ENCODE measurements at regions not wholly inside any gene's neighbourhood (a gene's known extent, or its start where the extent isn't known, plus 50 kb on each side); places are given as distances from the start of the nearest gene placed in this dataset.
A peak's percentile ranks its signal among the peaks of the same experiment; 100 is the strongest.

GRCh38 chr2:46837112-46837454, 78.5 kb downstream of the MCFD2 start:
- H3K4me1 ChIP-seq = peaks cover 0 to 15% (median 4%) of the 10 kb centered on the region in 4 donors
- no peak overlapping the region for H3K27ac ChIP-seq
- TF ChIP-seq POLR2AphosphoS5 (IDR thresholded peaks at IDR 0.05) (no peak), EP300 (IDR thresholded peaks at IDR 0.05) (no peak), CTCF (IDR thresholded peaks at IDR 0.05) (no peak), POLR2A (IDR thresholded peaks at IDR 0.05) (no peak)
- intact Hi-C loops (cut with DNase I; ENCODE audit: low total_unique reads) = no loop called here
- DNase-seq = no peak
- 90 to 96% (median 95%) methylated on average over 10 of the region's 10 CpGs for WGBS, 5 donors
- no peaks in the 10 kb centered on the region for H3K9me3 ChIP-seq
- no peaks in the 10 kb centered on the region for H3K36me3 ChIP-seq
- H3K27me3 ChIP-seq = no peaks in the 10 kb centered on the region
- no peak overlapping the region for H3K4me3 ChIP-seq

- intact Hi-C loops (cut with DNase I; ENCODE audit: low total_unique reads) = no loop called here
- DNase-seq = peak in 1 of 2 donors; percentile 34
- 46 to 61% (median 51%) methylated on average over 11 to 12 of the region's 12 CpGs for WGBS, 5 donors
- peaks cover 0 to 9% (median 3%) of the 10 kb centered on the region in 4 donors for H3K4me1 ChIP-seq
- no peak for TF ChIP-seq CTCF (IDR thresholded peaks at IDR 0.05)
- TF ChIP-seq EP300 (IDR thresholded peaks at IDR 0.05) = no peak
- TF ChIP-seq POLR2A (IDR thresholded peaks at IDR 0.05) = no peak
- TF ChIP-seq POLR2AphosphoS5 (IDR thresholded peaks at IDR 0.05) = no peak
- no peaks in the 10 kb centered on the region for H3K27me3 ChIP-seq
- no peaks in the 10 kb centered on the region for H3K9me3 ChIP-seq
- no peak overlapping the region for H3K27ac ChIP-seq
- no peaks in the 10 kb centered on the region for H3K36me3 ChIP-seq
- H3K4me3 ChIP-seq = no peak overlapping the region
Measured at GRCh38 chr2:46836295-46837111, 79.1 kb downstream of the MCFD2 start.

- no peak for TF ChIP-seq EP300 (IDR thresholded peaks at IDR 0.05)
- TF ChIP-seq POLR2A (IDR thresholded peaks at IDR 0.05) = no peak
- no peak for TF ChIP-seq CTCF (IDR thresholded peaks at IDR 0.05)
- TF ChIP-seq POLR2AphosphoS5 (IDR thresholded peaks at IDR 0.05) = no peak
- Histone ChIP-seq H3K27ac (no peak overlapping the region), H3K27me3 (no peaks in the 10 kb centered on the region), H3K36me3 (no peaks in the 10 kb centered on the region), H3K4me3 (no peak overlapping the region), H3K9me3 (no peaks in the 10 kb centered on the region), H3K4me1 (peaks cover 0 to 8% (median 3%) of the 10 kb centered on the region in 4 donors)
- DNase-seq = no peak
- intact Hi-C loops (cut with DNase I; ENCODE audit: low total_unique reads) = no loop called here
- 85 to 97% (median 95%) methylated on average over 6 of the region's 6 CpGs for WGBS, 5 donors
Measured at GRCh38 chr2:46835520-46835919, 80.1 kb downstream of the MCFD2 start.

- DNase-seq = no peak
- H3K4me3 ChIP-seq = no peak overlapping the region
- H3K4me1 ChIP-seq = peaks cover 0 to 8% (median 3%) of the 10 kb centered on the region in 4 donors
- WGBS, 5 donors = 55 to 86% (median 82%) methylated on average over 1 of the region's 1 CpG
- H3K36me3 ChIP-seq = no peaks in the 10 kb centered on the region
- H3K27ac ChIP-seq = no peak overlapping the region
- intact Hi-C loops (cut with DNase I; ENCODE audit: low total_unique reads) = no loop called here
- H3K27me3 ChIP-seq = no peaks in the 10 kb centered on the region
- TF ChIP-seq EP300 (IDR thresholded peaks at IDR 0.05) = no peak
- TF ChIP-seq POLR2AphosphoS5 (IDR thresholded peaks at IDR 0.05) = no peak
- no peak for TF ChIP-seq CTCF (IDR thresholded peaks at IDR 0.05)
- no peak for TF ChIP-seq POLR2A (IDR thresholded peaks at IDR 0.05)
- no peaks in the 10 kb centered on the region for H3K9me3 ChIP-seq
Measured at GRCh38 chr2:46832543-46832942, 83.1 kb downstream of the MCFD2 start.
